HS-27A (cell line): ENCODE measurements at regions not wholly inside any gene's neighbourhood (a gene's known extent, or its start where the extent isn't known, plus 50 kb on each side); places are given as distances from the start of the nearest gene placed in this dataset.

Source experiments
- DNase-seq: peaks from one replicate; pipeline ENCODE4 v3.0.0-alpha.2; 2012; ENCODE audit warnings: low read depth, missing footprints

GRCh38 chr22:49368976-49369725 lies 458.5 kb downstream of the BRD1 start:
- no peak for DNase-seq

- no peak for DNase-seq
Observed at GRCh38 chr22:49368221-49368975, 459.3 kb downstream of the BRD1 start.

- DNase-seq, result no peak
Observed at GRCh38 chr22:49367041-49367697, 460.5 kb downstream of the BRD1 start.

GRCh38 chr22:49366437-49366836 lies 461.2 kb downstream of the BRD1 start:
- no peak for DNase-seq

- no peak for DNase-seq
Observed at GRCh38 chr22:49365910-49366309, 461.8 kb downstream of the BRD1 start.

- no peak for DNase-seq
Observed at GRCh38 chr22:49365191-49365837, 462.4 kb downstream of the BRD1 start.

GRCh38 chr22:49364398-49364797 lies 463.3 kb downstream of the BRD1 start:
- no peak for DNase-seq

- no peak for DNase-seq
Observed at GRCh38 chr22:49363526-49364230, 464.0 kb downstream of the BRD1 start.

- no peak for DNase-seq
Observed at GRCh38 chr22:49362211-49362839, 465.3 kb downstream of the BRD1 start.

- DNase-seq, result no peak
Observed at GRCh38 chr22:49361164-49361563, 466.5 kb downstream of the BRD1 start.

- no peak for DNase-seq
Observed at GRCh38 chr22:49360746-49361145, 466.9 kb downstream of the BRD1 start.

- no peak for DNase-seq
Observed at GRCh38 chr22:49359076-49359475, 468.6 kb downstream of the BRD1 start.

GRCh38 chr22:49357661-49358440 lies 469.8 kb downstream of the BRD1 start:
- DNase-seq, result no peak

- no peak for DNase-seq
Observed at GRCh38 chr22:49356428-49356827, 471.2 kb downstream of the BRD1 start.

GRCh38 chr22:49355211-49355920 lies 472.3 kb downstream of the BRD1 start:
- DNase-seq, result no peak

GRCh38 chr22:49354516-49355210 lies 473.0 kb downstream of the BRD1 start:
- no peak for DNase-seq

GRCh38 chr22:49353235-49353634 lies 474.4 kb downstream of the BRD1 start:
- no peak for DNase-seq

- no peak for DNase-seq
Observed at GRCh38 chr22:49352361-49353169, 475.1 kb downstream of the BRD1 start.
